HAP-1 (cell line): ENCODE measurements at regions not wholly inside any gene's neighbourhood (a gene's known extent, or its start where the extent isn't known, plus 50 kb on each side); places are given as distances from the start of the nearest gene placed in this dataset.

Source experiments
- DNase-seq, 2 experiments: peaks; one replicate each; pipeline ENCODE4 v3.0.0-alpha.2; 2016 to 2020; ENCODE audit warnings: low spot score in 2 of 2
- H3K27me3 ChIP-seq: fragments of 250-450 bp; sonication (Bioruptor Pico); 2 replicates; pipeline ENCODE4 v1.5.1; 2020; ENCODE audit warnings: low read depth, mild to moderate bottlenecking, moderate library complexity
- H3K36me3 ChIP-seq: fragments of 250-450 bp; sonication (Bioruptor Pico); replicated peaks from 2 replicates; pipeline ENCODE4 v1.5.1; 2020; ENCODE audit warnings: mild to moderate bottlenecking
- H3K4me1 ChIP-seq: fragments of 250-450 bp; sonication (Bioruptor Pico); 2 replicates; pipeline ENCODE4 v1.5.1; 2020; ENCODE audit warnings: mild to moderate bottlenecking
- H3K4me3 ChIP-seq: fragments of 250-450 bp; sonication (Bioruptor Pico); 2 replicates; pipeline ENCODE4 v1.5.1; 2020; ENCODE audit warnings: mild to moderate bottlenecking, moderate library complexity
- H3K9me3 ChIP-seq: fragments of 250-450 bp; sonication (Bioruptor Pico); 2 replicates; pipeline ENCODE4 v1.5.1; 2020; ENCODE audit warnings: mild to moderate bottlenecking, moderate library complexity
- in situ Hi-C: fragments of 300-500 bp; cut with MboI; formaldehyde crosslinking; loops from 3 replicates; pipeline ENCODE4 v1.14.3; 2020; ENCODE audit warnings: low sequenced_read_pairs, inconsistent platforms, mixed read lengths

GRCh38 chr5:1748271-1748670 lies 51.4 kb downstream of the MRPL36 start:
- H3K9me3 ChIP-seq, result no peaks in the 10 kb centered on the region
- H3K27me3 ChIP-seq, result no peaks in the 10 kb centered on the region
- in situ Hi-C loops, result no loop called here
- no peaks in the 10 kb centered on the region for H3K4me1 ChIP-seq
- H3K4me3 ChIP-seq, result no peak overlapping the region
- no peak for DNase-seq
- H3K36me3 ChIP-seq, result no peaks in the 10 kb centered on the region

- in situ Hi-C loops, result no loop called here
- no peak overlapping the region for H3K4me3 ChIP-seq
- H3K27me3 ChIP-seq, result no peaks in the 10 kb centered on the region
- H3K9me3 ChIP-seq, result no peaks in the 10 kb centered on the region
- H3K4me1 ChIP-seq, result no peaks in the 10 kb centered on the region
- no peaks in the 10 kb centered on the region for H3K36me3 ChIP-seq
- DNase-seq, result no peak
Measured at GRCh38 chr5:1747803-1748085, 51.9 kb downstream of the MRPL36 start.

- Histone ChIP-seq H3K9me3 (no peaks in the 10 kb centered on the region), H3K4me3 (no peak overlapping the region), H3K36me3 (no peaks in the 10 kb centered on the region), H3K27me3 (no peaks in the 10 kb centered on the region), H3K4me1 (no peaks in the 10 kb centered on the region)
- in situ Hi-C loops, result no loop called here
- no peak for DNase-seq
Measured at GRCh38 chr5:1747079-1747802, 52.4 kb downstream of the MRPL36 start.

- no peak for DNase-seq
- H3K9me3 ChIP-seq, result no peaks in the 10 kb centered on the region
- in situ Hi-C loops, result no loop called here
Measured at GRCh38 chr5:1746371-1747078, 53.1 kb downstream of the MRPL36 start.

GRCh38 chr5:1745796-1746370 lies 53.8 kb downstream of the MRPL36 start:
- H3K4me3 ChIP-seq, result no peak overlapping the region
- H3K4me1 ChIP-seq, result no peaks in the 10 kb centered on the region
- in situ Hi-C loops, result no loop called here
- no peaks in the 10 kb centered on the region for H3K27me3 ChIP-seq
- H3K9me3 ChIP-seq, result no peaks in the 10 kb centered on the region
- H3K36me3 ChIP-seq, result no peaks in the 10 kb centered on the region
- no peak for DNase-seq

More at GRCh38 chr5:1746371-1747078, 53.1 kb downstream of the MRPL36 start:
- Histone ChIP-seq H3K27me3 (no peaks in the 10 kb centered on the region), H3K36me3 (no peaks in the 10 kb centered on the region), H3K4me1 (no peaks in the 10 kb centered on the region), H3K4me3 (no peak overlapping the region)

GRCh38 chr5:1745123-1745795 lies 54.4 kb downstream of the MRPL36 start:
- Histone ChIP-seq H3K4me3 (no peak overlapping the region), H3K4me1 (no peaks in the 10 kb centered on the region), H3K9me3 (no peaks in the 10 kb centered on the region), H3K36me3 (no peaks in the 10 kb centered on the region), H3K27me3 (no peaks in the 10 kb centered on the region)
- in situ Hi-C loops, result no loop called here
- DNase-seq, result no peak

GRCh38 chr5:1744393-1745122 lies 55.1 kb downstream of the MRPL36 start:
- Histone ChIP-seq H3K4me3 (no peak overlapping the region), H3K27me3 (no peaks in the 10 kb centered on the region), H3K9me3 (no peaks in the 10 kb centered on the region), H3K4me1 (no peaks in the 10 kb centered on the region), H3K36me3 (no peaks in the 10 kb centered on the region)
- in situ Hi-C loops, result no loop called here
- DNase-seq, result no peak

DNA sequence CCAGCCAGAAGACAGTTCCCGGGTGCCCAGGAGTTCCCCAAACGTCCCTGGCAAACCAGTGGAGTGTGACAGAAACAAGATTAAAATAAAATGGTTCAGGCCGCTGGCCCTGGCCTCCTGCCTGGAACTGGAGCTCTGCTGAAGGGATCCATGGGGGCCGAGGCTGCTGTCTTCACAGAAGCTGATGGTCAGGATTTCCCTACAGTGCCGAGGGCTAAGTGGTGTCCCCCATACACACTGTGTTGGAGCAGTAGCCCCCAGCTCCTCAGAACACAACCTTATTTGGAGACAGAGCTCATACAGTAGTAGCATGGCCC lies 55.9 kb downstream of the MRPL36 start:
- no peaks in the 10 kb centered on the region for H3K27me3 ChIP-seq
- no peak overlapping the region for H3K4me3 ChIP-seq
- H3K9me3 ChIP-seq, result no peaks in the 10 kb centered on the region
- in situ Hi-C loops, result no loop called here
- H3K4me1 ChIP-seq, result no peaks in the 10 kb centered on the region
- H3K36me3 ChIP-seq, result no peaks in the 10 kb centered on the region
- no peak for DNase-seq

- in situ Hi-C loops, result no loop called here
- no peaks in the 10 kb centered on the region for H3K27me3 ChIP-seq
- no peaks in the 10 kb centered on the region for H3K36me3 ChIP-seq
- no peak for DNase-seq
- no peaks in the 10 kb centered on the region for H3K9me3 ChIP-seq
- H3K4me1 ChIP-seq, result no peaks in the 10 kb centered on the region
- H3K4me3 ChIP-seq, result no peak overlapping the region
Measured at GRCh38 chr5:1743061-1743768, 56.4 kb downstream of the MRPL36 start.

DNA sequence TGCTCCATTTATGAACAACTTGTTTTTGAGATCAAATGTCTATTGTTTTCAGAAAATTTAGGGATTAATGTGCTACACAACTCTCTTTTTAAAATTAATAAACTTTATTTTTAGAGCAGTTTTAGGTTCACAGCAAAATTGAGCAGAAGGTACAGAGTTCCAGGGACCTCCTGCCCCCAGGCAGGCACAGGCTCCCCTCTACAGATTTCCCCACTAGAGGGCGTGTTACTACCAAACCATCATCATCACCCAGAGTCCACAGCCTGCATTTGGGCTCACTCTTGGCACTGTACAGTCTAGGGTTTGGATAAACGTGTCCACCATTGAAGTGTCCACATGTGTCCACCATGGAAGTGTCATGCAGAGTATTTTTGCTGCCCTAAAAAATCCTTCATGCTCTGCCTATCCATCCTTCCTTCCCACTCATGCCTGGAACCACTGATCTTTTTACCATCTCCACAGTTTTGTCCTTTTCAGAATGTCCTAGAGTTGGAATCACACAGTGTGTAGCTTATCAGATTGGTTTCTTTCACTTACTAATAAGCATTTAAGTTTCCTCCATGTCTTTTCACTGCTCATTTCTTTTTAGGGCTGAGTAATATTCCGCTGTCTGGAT lies 61.7 kb downstream of the MRPL36 start:
- H3K27me3 ChIP-seq, result peaks cover 11% of the 10 kb centered on the region; the same call in 1 of the 2 replicates
- H3K9me3 ChIP-seq, result no peaks in the 10 kb centered on the region
- no peaks in the 10 kb centered on the region for H3K4me1 ChIP-seq
- no peaks in the 10 kb centered on the region for H3K36me3 ChIP-seq
- peak; percentile 3 to 48 for DNase-seq
- in situ Hi-C loops, result no loop called here
- no peak overlapping the region for H3K4me3 ChIP-seq

DNA sequence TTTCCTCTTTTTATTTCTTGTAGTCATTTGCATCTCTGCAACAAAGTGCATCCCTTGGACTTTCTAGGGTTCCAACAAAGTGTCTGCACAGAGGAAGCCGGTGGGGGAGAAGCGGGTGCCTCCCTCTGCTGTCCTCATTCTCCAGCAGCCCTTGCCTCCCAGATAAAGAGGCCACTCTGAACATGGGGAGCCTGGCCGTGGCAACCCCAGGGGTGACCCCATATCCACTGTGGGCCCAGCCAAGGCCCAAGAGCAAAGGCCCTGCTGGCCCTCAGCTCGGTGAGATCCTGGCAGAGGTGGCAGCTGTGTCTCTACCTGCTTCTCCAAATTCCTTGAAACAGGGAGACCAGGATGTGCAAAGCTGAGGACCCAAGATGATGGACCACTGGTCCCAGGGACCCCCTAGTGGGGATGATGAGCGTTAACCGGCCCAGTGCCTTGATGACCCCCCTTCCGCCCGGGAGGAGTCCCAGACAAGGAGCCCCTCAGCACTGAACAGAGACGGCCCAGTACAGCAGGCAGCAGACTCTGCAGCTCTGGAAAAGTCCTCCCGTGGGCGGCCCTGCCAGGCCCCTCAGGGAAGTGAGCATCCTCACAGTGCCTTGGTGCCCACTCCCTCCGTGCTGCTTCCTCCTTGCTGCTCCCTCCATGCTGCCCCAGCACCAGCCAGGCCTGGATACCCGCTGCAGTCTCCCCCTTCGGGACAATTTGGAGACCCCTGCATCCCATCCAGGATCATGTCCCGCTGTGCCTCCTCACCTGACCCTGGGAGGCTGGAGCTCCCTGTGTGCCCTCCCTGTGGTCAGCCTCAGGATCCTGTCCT lies 62.5 kb downstream of the MRPL36 start:
- in situ Hi-C loops, result no loop called here
- no peaks in the 10 kb centered on the region for H3K9me3 ChIP-seq
- no peaks in the 10 kb centered on the region for H3K4me1 ChIP-seq
- no peaks in the 10 kb centered on the region for H3K36me3 ChIP-seq
- H3K27me3 ChIP-seq, result peaks cover 11% of the 10 kb centered on the region; the same call in 1 of the 2 replicates
- no peak for DNase-seq
- no peak overlapping the region for H3K4me3 ChIP-seq

DNA sequence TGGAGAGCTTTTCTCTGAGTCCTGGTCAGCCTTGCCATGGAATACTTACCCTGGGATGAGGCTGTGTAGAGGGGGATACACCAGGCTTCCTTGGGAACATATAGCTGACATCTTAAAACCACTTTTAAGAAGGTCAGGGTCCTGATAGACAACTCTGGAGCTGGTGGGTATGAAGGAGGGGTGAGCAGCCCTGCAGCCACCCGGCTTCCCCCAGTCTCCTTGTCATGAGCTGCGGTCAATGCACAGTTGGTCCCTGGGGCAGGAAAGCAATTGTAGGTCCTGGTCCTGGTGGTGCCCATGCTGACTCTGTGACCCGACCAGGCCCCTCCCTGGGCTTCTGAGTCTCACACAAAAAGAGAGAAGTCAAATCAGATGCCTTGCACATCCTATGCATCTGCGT lies 63.6 kb downstream of the MRPL36 start:
- H3K9me3 ChIP-seq, result no peaks in the 10 kb centered on the region
- no peaks in the 10 kb centered on the region for H3K4me1 ChIP-seq
- H3K4me3 ChIP-seq, result no peak overlapping the region
- DNase-seq, result no peak
- in situ Hi-C loops, result no loop called here
- H3K27me3 ChIP-seq, result peaks cover 11% of the 10 kb centered on the region; the same call in 1 of the 2 replicates
- no peaks in the 10 kb centered on the region for H3K36me3 ChIP-seq
